HL-60 (cell line): ENCODE measurements at regions not wholly inside any gene's neighbourhood (a gene's known extent, or its start where the extent isn't known, plus 50 kb on each side); places are given as distances from the start of the nearest gene placed in this dataset.

ENCODE experiments used
- POLR2AphosphoS5 ChIP-seq: IDR thresholded peaks from 2 replicates; pipeline ENCODE4 v1.6.1; 2012; ENCODE audit warnings: low read depth
- TF ChIP-seq, protein P1 (sequence below): IDR thresholded peaks from one replicate; pipeline ENCODE4 v1.5.1; 2011; ENCODE audit warnings: low read length, control low read depth, inconsistent platforms; ENCODE audit not compliant: insufficient read depth
- TF ChIP-seq, protein P2 (sequence below): IDR thresholded peaks from 2 replicates; pipeline ENCODE4 v1.6.1; 2012; ENCODE audit warnings: low read depth; ENCODE audit not compliant: insufficient replicate concordance

DNA sequence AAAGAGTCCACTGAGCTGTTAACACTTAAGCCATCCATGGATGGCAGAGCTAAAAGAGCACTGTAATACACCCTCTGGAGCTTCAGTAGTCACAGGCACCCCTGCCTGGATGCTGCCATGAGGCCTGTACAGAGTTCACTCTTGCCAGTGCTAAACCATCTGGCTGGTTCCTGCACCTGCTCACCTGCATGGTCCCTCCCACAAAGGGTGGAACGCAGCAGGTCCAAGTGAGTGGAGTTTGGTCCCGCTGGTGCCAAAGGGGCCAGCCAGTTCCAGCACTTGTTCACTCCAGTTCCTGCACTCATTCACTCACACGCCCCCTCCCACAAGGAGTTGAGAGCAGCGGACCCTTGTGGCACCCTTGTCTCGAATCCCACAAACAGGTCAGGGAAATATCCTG is 503.5 kb downstream of the HACE1 start:
- TF ChIP-seq, protein P1, sequence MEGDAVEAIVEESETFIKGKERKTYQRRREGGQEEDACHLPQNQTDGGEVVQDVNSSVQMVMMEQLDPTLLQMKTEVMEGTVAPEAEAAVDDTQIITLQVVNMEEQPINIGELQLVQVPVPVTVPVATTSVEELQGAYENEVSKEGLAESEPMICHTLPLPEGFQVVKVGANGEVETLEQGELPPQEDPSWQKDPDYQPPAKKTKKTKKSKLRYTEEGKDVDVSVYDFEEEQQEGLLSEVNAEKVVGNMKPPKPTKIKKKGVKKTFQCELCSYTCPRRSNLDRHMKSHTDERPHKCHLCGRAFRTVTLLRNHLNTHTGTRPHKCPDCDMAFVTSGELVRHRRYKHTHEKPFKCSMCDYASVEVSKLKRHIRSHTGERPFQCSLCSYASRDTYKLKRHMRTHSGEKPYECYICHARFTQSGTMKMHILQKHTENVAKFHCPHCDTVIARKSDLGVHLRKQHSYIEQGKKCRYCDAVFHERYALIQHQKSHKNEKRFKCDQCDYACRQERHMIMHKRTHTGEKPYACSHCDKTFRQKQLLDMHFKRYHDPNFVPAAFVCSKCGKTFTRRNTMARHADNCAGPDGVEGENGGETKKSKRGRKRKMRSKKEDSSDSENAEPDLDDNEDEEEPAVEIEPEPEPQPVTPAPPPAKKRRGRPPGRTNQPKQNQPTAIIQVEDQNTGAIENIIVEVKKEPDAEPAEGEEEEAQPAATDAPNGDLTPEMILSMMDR, result no peak
- TF ChIP-seq, protein P2, sequence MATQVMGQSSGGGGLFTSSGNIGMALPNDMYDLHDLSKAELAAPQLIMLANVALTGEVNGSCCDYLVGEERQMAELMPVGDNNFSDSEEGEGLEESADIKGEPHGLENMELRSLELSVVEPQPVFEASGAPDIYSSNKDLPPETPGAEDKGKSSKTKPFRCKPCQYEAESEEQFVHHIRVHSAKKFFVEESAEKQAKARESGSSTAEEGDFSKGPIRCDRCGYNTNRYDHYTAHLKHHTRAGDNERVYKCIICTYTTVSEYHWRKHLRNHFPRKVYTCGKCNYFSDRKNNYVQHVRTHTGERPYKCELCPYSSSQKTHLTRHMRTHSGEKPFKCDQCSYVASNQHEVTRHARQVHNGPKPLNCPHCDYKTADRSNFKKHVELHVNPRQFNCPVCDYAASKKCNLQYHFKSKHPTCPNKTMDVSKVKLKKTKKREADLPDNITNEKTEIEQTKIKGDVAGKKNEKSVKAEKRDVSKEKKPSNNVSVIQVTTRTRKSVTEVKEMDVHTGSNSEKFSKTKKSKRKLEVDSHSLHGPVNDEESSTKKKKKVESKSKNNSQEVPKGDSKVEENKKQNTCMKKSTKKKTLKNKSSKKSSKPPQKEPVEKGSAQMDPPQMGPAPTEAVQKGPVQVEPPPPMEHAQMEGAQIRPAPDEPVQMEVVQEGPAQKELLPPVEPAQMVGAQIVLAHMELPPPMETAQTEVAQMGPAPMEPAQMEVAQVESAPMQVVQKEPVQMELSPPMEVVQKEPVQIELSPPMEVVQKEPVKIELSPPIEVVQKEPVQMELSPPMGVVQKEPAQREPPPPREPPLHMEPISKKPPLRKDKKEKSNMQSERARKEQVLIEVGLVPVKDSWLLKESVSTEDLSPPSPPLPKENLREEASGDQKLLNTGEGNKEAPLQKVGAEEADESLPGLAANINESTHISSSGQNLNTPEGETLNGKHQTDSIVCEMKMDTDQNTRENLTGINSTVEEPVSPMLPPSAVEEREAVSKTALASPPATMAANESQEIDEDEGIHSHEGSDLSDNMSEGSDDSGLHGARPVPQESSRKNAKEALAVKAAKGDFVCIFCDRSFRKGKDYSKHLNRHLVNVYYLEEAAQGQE, result no peak
- TF ChIP-seq POLR2AphosphoS5, result no peak
